GM18505 (cell line): ENCODE measurements at regions not wholly inside any gene's neighbourhood (a gene's known extent, or its start where the extent isn't known, plus 50 kb on each side); places are given as distances from the start of the nearest gene placed in this dataset.
"Not testable (repeated sequence)": the region's sequence is repeated elsewhere in the genome, so short reads cannot be mapped to it uniquely, and the experiment has no call there.

Experiments
- ATAC-seq: cut with Tn5 transposase; IDR thresholded peaks from one replicate; pipeline ENCODE4 v1.9.1; 2021; ENCODE audit not compliant: unreplicated experiment
- POLR2A ChIP-seq: IDR thresholded peaks from 4 replicates; pipeline ENCODE4 v1.6.1; 2011; ENCODE audit warnings: borderline replicate concordance; ENCODE audit not compliant: insufficient read depth, insufficient read length; ENCODE audit errors: extremely low read depth

DNA sequence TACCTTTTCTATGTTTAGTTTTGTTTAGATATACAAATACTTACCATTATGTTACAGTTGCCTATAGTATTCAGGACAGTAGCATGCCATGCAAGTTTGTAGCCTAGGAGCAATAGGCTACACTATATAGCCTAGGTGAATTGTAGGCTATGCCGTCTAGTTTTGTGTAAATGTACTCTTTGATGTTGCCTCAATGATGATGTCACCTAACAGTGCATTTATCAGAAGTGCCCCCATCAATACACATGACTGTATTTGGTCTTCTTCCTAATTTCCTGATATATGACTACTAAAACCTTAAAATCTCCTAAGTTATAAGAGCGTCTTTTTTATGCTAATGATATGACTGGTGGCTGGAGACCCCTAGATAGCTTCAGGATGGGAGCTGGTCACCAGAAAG, 394.4 kb upstream of the STXBP6 start:
- ATAC-seq = no peak
- TF ChIP-seq POLR2A = no peak

DNA sequence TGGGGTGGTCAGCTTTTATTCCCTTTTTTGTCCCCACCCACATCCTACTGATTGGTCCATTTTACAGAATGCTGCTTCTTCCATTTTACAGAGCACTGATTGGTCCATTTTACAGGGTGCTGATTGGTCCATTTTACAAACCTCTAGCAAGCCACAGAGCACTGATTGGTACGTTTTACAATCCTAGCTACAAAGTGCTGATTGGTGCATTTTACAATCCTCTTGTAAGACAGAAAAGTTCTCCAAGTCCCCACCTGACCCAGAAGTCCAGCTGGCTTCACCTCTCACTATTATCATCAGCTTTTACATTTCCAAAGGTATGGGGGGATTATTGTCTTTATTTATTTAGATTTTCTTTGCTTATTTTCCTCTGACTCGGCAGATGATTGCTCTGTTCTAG, 390.4 kb upstream of the STXBP6 start:
- ATAC-seq = not testable (repeated sequence)

DNA sequence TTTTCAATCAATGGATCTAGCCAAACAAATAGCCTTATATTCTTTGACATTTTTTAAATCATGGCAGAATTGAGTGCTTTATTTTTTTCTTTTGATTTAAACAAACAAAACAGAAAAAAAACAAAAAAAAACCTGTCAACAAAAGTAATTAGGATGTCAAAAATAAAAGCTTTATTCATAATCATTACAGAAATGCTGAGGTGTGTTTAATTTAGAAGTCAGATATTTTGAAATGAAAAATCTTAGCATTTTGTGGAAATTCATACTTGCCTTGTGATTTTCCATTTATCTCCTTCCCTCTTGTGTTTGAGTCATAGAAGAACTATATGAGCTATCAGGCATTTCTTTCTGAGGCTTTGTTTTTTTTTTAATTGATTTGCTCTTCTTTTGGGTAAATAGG, 387.0 kb upstream of the STXBP6 start:
- TF ChIP-seq POLR2A = no peak
- no peak for ATAC-seq

DNA sequence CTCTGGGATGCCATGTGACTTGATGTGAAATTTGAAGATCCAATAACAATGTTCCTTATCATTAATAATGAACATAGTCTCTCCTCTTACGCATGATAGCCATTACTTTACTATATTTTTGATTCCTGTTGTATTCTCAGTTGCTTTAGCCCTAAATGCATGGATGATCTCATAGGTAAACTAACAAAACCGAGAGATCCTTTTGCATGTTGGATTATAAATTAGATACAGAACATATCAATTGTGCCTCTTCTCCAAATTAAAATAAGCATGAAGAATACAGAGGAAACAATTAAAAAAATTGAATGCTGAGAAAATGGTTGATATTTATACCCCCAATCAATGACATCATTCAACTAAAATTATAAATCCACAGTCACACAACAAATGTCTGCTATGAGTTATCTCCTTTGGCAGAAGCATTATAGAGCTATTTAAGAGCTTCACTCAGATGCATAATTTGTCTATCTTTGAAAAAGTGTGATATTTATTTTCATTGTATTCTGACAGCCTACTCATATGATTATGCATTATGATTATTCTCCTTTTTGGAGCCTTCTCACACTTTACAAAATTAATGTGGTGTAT, 386.4 kb upstream of the STXBP6 start:
- TF ChIP-seq POLR2A = no peak
- no peak for ATAC-seq

DNA sequence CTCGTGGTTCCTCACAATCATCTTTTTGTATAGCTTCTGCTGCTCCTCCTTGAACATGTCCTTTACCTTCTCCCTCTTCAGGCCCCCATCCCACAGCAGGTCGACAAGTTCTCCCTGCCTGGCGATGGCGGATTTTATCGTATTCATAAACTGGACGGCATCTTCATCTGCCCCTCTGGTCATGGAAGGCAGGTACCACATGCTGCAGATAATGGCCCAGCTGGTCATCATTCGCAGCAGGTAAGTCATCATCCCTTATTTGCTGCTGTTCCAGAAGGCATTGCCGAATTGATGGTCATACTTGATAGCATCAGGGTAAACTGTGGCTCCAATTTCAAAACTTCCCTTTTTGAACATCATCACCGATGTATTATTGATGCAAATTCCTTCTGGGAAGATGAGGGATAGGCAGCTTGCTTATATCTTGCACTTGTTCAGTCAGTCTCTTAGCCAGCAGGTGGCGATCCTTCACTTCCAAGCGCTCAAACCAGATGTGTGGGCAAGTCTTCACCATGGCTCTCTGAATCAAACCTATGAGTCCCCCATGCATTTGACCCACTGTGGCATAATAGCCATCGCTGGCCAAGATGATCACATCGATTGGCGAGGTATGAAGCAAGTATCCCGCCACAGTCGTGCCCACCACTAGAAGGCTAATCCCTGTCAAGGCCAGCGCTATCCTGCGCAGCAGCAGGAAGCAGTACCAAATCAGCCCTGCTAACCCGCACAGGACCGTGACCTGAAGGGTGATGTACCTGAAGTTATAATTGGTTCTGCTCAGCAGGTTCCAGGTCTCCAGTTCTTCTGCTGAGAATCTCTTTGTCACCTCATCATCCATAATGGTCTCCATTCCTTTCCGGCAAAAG, 381.5 kb upstream of the STXBP6 start:
- TF ChIP-seq POLR2A = no peak
- ATAC-seq = no peak

DNA sequence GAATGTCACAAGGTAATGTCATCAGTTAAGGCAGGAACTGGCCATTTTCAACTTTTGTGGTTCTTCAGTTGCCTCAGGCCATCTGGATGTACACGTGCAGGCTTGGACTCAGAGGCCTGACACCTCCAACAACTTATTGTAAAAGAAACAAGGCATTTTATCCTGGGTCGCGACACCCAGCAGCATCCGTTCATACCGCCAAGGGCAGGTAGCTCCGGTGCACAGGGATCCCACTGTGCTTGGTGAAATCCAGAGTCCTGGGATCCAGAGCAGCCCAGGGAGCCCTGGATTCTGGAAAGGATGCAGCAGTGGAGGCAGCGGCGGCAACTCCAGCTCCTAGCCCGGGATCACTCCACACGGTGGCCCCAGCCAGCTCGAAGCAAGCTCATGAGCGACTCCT, 380.9 kb upstream of the STXBP6 start:
- ATAC-seq = no peak
- no peak for TF ChIP-seq POLR2A

DNA sequence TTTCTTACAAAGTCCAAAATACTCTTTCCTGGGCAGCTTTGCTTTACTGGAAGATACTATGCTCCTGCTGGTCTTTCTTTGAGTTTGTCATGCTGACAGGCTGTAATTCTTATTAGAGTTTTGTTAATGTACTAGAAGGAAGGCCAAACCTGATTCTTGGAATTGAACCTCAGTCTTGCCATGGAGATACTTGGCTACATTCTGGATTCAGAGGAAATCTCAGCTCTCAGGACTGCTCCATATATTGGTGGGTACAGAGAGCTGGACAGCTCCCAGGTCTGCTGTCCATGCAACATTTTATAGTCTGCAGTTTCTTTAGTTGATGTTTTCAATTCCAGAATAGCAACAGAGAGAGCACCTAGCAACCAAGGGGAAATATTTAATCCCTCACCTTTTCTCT, 363.1 kb upstream of the STXBP6 start:
- ATAC-seq = no peak
- TF ChIP-seq POLR2A = no peak

DNA sequence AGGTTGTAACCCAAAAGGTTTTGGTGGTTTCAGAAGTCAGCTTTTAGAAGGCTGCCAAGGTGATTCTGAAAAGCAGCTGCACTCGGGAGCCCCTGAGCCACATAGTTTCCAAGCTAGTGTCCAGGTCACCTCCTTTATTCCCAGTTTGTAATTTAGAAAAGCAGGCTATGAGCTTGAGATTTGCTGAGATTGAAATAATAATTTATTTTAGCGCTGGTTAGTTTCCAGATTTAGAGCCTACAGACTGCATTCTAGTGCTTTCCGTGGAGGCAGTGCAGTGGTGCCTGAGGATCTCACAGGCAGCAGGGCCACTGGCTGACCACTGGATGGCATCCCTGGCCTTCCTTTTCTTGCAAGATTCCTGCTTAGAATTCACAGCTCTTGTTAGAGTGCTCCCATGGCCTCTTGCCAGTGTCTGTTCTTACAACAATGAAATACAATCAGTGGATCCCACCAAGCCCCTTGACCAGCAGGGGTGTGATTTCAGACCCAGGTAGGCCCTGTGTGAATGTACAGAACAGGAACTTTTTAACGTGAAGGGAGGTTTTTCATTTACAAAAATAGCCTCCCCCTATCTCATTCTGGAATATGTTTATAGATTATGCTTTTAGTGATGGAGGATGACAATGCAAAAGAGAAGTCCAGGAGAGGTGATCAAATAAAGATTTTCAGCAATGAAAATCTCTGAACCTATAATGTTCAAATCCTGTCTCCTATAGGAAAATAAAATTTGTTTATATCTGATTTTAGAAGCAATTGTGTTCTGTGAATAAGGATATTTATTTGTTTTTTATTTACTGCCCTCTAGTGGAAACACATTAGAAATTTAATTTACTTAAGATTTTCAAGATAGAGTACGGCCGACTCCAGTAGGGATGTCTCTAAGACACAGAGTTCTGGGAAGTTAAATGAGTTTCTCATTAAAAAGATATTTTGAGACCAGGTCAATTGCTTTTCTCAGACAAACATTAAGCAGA, 362.1 kb upstream of the STXBP6 start:
- no peak for ATAC-seq
- no peak for TF ChIP-seq POLR2A

DNA sequence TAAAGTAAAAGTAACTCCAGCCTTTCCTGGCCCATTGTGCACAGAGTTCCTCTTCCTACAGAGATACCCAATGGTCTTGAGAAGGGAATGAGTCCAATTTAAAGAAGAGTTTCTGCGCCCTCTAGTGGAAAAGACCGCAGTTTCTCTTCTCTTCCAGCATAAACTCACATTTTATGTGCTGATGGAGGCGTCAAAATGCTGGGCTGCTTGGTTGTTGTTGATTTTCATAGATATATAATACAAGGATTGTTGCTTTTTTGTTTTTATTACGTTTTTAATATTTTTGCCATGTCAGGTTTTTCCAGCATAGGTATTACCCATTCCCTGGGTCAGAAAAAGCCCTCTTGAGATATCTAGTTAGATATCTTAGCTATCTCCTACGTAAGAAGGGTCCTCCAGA, 356.9 kb upstream of the STXBP6 start:
- no peak for ATAC-seq
- TF ChIP-seq POLR2A = no peak

DNA sequence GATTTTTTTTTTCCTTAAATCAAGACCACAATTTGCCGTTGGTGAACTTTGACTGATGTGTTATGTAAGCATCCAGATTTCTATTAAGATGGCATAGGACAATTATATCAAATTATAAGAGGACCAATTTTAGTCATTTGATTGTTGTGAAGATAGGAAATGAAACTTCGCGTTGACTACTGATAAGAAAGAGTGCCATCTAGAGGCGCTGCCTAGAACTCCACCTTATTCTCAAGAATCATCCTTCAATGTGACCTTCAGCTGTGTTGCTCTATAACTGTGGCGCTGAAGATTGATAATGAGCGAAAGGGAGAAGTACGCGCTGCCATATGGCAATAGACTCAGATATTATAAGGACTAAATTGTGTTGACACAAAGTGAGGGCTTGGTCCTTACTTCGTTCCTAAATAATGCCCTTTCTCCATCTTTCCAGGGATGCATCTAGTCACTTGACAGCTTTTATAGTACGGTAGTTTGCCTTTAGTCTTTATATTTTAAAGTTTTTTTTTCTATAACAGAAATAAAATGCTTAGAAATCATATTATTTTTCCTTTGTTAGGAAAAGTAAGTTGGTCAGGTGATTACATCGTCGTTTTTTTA, 350.8 kb upstream of the STXBP6 start:
- TF ChIP-seq POLR2A = no peak

DNA sequence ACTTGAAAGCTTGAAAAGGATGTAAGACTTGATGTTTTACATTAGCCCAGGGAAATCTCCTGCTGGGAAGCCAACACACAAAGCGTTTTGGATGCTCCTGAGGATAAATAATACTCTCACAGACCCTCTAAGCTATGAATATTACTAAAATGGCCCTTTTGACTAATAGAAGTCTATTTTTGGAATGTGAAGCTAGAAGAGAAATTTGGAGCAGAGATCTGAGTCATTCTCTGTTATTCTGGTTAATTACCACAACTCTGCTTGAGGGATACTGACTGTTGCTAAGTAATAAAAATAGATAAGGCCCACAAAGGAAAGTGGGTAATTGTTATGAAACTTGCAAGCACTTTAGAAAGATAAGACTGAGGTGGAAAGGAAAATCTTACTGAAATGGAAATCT, 346.2 kb upstream of the STXBP6 start:
- no peak for ATAC-seq
- no peak for TF ChIP-seq POLR2A

More for the DNA sequence above, 350.8 kb upstream of the STXBP6 start:
- peak; percentile 83 for ATAC-seq

DNA sequence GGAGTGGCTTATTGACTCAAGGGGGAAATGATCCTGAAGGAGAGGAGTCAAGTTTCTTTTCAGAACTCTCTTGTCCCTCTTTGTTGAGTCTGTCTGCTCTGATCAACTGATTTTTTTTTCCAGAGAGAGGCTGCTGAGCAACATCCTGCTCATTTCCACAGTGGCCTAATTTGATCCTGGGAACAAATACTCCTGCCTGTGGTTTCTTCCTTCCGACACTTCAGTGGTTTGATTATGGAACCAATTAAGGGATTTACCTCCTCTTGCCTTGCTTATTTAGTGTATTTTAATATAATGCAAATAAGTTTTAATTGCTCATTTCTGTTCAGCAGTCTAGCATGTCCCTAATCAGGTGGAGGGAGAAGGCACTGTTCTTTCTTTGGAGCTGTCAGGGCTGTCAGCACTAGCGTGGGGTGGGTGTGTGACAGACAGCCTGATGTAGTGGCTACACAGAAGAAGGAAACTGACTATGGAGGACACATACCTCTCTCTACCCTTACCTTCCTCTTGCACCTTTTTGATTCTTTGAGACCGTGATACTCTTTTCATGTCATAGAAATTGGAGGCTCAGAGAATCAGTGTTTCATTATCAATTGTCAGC, 344.9 kb upstream of the STXBP6 start:
- TF ChIP-seq POLR2A = no peak
- no peak for ATAC-seq

DNA sequence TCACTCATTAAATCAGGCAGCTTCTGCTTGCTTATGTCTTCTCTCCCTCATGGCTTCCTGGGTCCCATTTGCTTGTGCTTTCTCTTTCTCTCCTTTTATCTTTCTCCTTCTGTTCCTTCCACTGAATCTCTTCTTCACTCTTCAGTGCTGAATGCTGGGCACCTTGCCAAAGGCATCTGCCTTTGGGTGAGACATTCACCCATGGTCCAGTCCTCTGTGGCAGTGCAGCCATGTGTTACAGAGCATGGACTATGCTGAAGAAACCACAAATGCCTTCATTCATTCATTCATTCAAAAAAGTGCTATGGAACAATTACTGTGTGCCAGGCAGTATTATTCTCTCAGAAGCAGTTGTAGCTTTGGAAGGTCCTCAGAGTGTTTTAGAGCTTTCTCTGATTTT, 344.4 kb upstream of the STXBP6 start:
- TF ChIP-seq POLR2A = no peak
- ATAC-seq = no peak
